ENCODE measurements at regions not wholly inside any gene's neighbourhood (a gene's known extent, or its start where the extent isn't known, plus 50 kb on each side); places are given as distances from the start of the nearest gene placed in this dataset.

DNA sequence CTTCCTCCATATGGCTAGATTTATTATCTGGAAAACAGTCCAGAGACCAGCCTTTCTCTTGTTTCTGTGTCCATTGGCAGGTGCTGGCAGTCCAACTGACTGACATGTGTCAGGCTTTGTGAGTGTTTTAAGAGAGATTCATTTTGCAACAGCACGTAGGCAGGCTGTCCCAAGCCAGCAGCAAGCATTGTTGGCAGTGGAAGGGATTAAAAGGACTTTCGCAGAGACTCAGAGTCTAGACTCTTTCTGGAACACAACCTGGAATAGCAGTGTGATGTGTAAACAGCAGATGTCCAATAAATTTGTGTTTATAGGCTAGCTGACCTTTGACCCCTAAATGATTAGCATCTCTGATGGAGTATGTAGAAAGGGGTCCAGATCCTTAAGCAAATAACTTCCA, 222.2 kb upstream of the SERP2 start:
- no peak overlapping the region for H3K4me3 ChIP-seq
- H4K20me1 ChIP-seq (ENCODE audit: insufficient read depth) = no peaks in the 10 kb centered on the region
- H3K27me3 ChIP-seq (replicated peaks; ENCODE audit: insufficient read depth) = no peaks in the 10 kb centered on the region
- TF ChIP-seq EZH2phosphoT487 (IDR thresholded peaks at IDR 0.05; ENCODE audit: insufficient read depth, low read depth) = no peak
- no peak for TF ChIP-seq EZH2 (IDR thresholded peaks at IDR 0.05; ENCODE audit: insufficient read depth, poor library complexity, severe bottlenecking)
- H3K9me2 ChIP-seq (ENCODE audit: insufficient read depth) = no peaks in the 10 kb centered on the region
- DNase-seq = no peak
- no peaks in the 10 kb centered on the region for H3F3A ChIP-seq (ENCODE audit: insufficient read depth)
- H3K9me3 ChIP-seq (ENCODE audit: low read depth) = no peaks in the 10 kb centered on the region
- no peak overlapping the region for H3K9ac ChIP-seq
- H3K27ac ChIP-seq = no peak overlapping the region
- in situ Hi-C loops (cut with MboI) = no loop called here
- H3K36me3 ChIP-seq (ENCODE audit: low read depth) = no peaks in the 10 kb centered on the region
- H3K4me2 ChIP-seq (ENCODE audit: unreplicated experiment) = no peak overlapping the region
- H2AFZ ChIP-seq = no peak overlapping the region
- no peaks in the 10 kb centered on the region for H3K79me2 ChIP-seq (ENCODE audit: insufficient read depth)
- H3K4me1 ChIP-seq (ENCODE audit: insufficient read depth) = no peaks in the 10 kb centered on the region
- 77 to 79% methylated on average over 2 of the region's 2 CpGs for WGBS, 2 experiments (ENCODE audit: low coverage in 1 of 2, low lambda C conversion rate in 2 of 2, missing lambda C conversion rate in 2 of 2)

- H3K9me2 ChIP-seq (ENCODE audit: insufficient read depth) = no peaks in the 10 kb centered on the region
- no peaks in the 10 kb centered on the region for H3K27me3 ChIP-seq (replicated peaks; ENCODE audit: insufficient read depth)
- H3F3A ChIP-seq (ENCODE audit: insufficient read depth) = no peaks in the 10 kb centered on the region
- no peak overlapping the region for H2AFZ ChIP-seq
- H4K20me1 ChIP-seq (ENCODE audit: insufficient read depth) = no peaks in the 10 kb centered on the region
- no peak overlapping the region for H3K4me2 ChIP-seq (ENCODE audit: unreplicated experiment)
- DNase-seq = no peak
- H3K79me2 ChIP-seq (ENCODE audit: insufficient read depth) = no peaks in the 10 kb centered on the region
- no peaks in the 10 kb centered on the region for H3K36me3 ChIP-seq (ENCODE audit: low read depth)
- no peak for TF ChIP-seq EZH2phosphoT487 (IDR thresholded peaks at IDR 0.05; ENCODE audit: insufficient read depth, low read depth)
- H3K9ac ChIP-seq = no peak overlapping the region
- in situ Hi-C loops (cut with MboI) = no loop called here
- H3K9me3 ChIP-seq (ENCODE audit: low read depth) = no peaks in the 10 kb centered on the region
- H3K27ac ChIP-seq = no peak overlapping the region
- H3K4me1 ChIP-seq (ENCODE audit: insufficient read depth) = no peaks in the 10 kb centered on the region
- H3K4me3 ChIP-seq = no peak overlapping the region
- 59 to 67% methylated on average over 4 of the region's 4 CpGs for WGBS, 2 experiments (ENCODE audit: low coverage in 1 of 2, low lambda C conversion rate in 2 of 2, missing lambda C conversion rate in 2 of 2)
Observed at GRCh38 chr13:44153496-44153895, 220.1 kb upstream of the SERP2 start.

- Histone ChIP-seq H3K36me3 (ENCODE audit: low read depth) (no peaks in the 10 kb centered on the region), H4K20me1 (ENCODE audit: insufficient read depth) (no peaks in the 10 kb centered on the region), H3K4me2 (ENCODE audit: unreplicated experiment) (peak overlapping the region; percentile 72), H3K27ac (no peak overlapping the region), H3K9ac (no peak overlapping the region), H3F3A (ENCODE audit: insufficient read depth) (no peaks in the 10 kb centered on the region), H3K27me3 (replicated peaks; ENCODE audit: insufficient read depth) (no peaks in the 10 kb centered on the region), H2AFZ (peak overlapping the region; percentile 91), H3K4me3 (peak overlapping the region; percentile 63), H3K4me1 (ENCODE audit: insufficient read depth) (no peaks in the 10 kb centered on the region), H3K9me2 (ENCODE audit: insufficient read depth) (no peaks in the 10 kb centered on the region), H3K79me2 (ENCODE audit: insufficient read depth) (no peaks in the 10 kb centered on the region), H3K9me3 (ENCODE audit: low read depth) (no peaks in the 10 kb centered on the region)
- in situ Hi-C loops (cut with MboI) = no loop called here
- WGBS, 2 experiments (ENCODE audit: low coverage in 1 of 2, low lambda C conversion rate in 2 of 2, missing lambda C conversion rate in 2 of 2) = 25 to 28% methylated on average over 14 of the region's 14 CpGs
- DNase-seq = peak; percentile 69
- TF ChIP-seq EZH2phosphoT487 (IDR thresholded peaks at IDR 0.05; ENCODE audit: insufficient read depth, low read depth) = no peak
- no peak for TF ChIP-seq EZH2 (IDR thresholded peaks at IDR 0.05; ENCODE audit: insufficient read depth, poor library complexity, severe bottlenecking)
Observed at GRCh38 chr13:44155422-44156293, 218.0 kb upstream of the SERP2 start.

DNA sequence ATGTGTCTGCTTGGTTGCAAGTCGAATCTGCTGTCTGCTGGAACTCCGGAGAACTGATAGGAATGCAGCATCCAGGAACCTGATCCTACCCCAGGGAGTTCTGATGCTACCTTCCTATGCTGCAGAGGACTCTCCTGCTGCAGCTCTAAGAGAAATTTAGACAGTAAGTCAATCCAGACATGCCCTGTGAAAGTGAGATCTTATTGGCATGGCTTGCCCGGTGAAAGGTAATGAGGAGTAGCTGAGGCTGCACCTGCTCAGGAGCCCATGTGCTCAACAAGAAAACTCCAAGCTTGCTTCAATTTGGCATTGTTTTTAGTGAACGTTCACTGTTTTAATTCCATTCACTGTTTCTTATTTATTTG, 217.3 kb upstream of the SERP2 start:
- H3K9ac ChIP-seq = no peak overlapping the region
- H3K79me2 ChIP-seq (ENCODE audit: insufficient read depth) = no peaks in the 10 kb centered on the region
- peak overlapping the region; percentile 91 for H2AFZ ChIP-seq
- in situ Hi-C loops (cut with MboI) = no loop called here
- DNase-seq = no peak
- no peaks in the 10 kb centered on the region for H3K4me1 ChIP-seq (ENCODE audit: insufficient read depth)
- no peaks in the 10 kb centered on the region for H3K9me3 ChIP-seq (ENCODE audit: low read depth)
- H4K20me1 ChIP-seq (ENCODE audit: insufficient read depth) = no peaks in the 10 kb centered on the region
- H3K27ac ChIP-seq = no peak overlapping the region
- no peaks in the 10 kb centered on the region for H3K36me3 ChIP-seq (ENCODE audit: low read depth)
- no peaks in the 10 kb centered on the region for H3K9me2 ChIP-seq (ENCODE audit: insufficient read depth)
- no peaks in the 10 kb centered on the region for H3F3A ChIP-seq (ENCODE audit: insufficient read depth)
- WGBS, 2 experiments (ENCODE audit: low coverage in 1 of 2, low lambda C conversion rate in 2 of 2, missing lambda C conversion rate in 2 of 2) = 33 to 35% methylated on average over 4 of the region's 4 CpGs
- H3K4me2 ChIP-seq (ENCODE audit: unreplicated experiment) = peak overlapping the region; percentile 72
- TF ChIP-seq EZH2phosphoT487 (IDR thresholded peaks at IDR 0.05; ENCODE audit: insufficient read depth, low read depth) (no peak), EZH2 (IDR thresholded peaks at IDR 0.05; ENCODE audit: insufficient read depth, poor library complexity, severe bottlenecking) (no peak)
- H3K4me3 ChIP-seq = peak overlapping the region; percentile 63
- H3K27me3 ChIP-seq (replicated peaks; ENCODE audit: insufficient read depth) = no peaks in the 10 kb centered on the region

All from GM23248 (cell line).